Psoas muscle (tissue), 7 donors: ENCODE measurements at regions not wholly inside any gene's neighbourhood (a gene's known extent, or its start where the extent isn't known, plus 50 kb on each side); places are given as distances from the start of the nearest gene placed in this dataset.

Source experiments
- ATAC-seq, 4 donors: fragments of 200-7000 bp; cut with Tn5 transposase; one replicate each; pipeline ENCODE4 v1.9.1; 2020; ENCODE audit warnings: moderate library complexity in 3 of 4, mild to moderate bottlenecking in 2 of 4
- DNase-seq, 2 donors: peaks; one replicate each; pipeline ENCODE4 v3.0.0-alpha.2; 2020
- H3K27ac ChIP-seq: fragments of 200-600 bp; one replicate; pipeline ENCODE4 v1.8.0; 2022
- H3K27me3 ChIP-seq, 3 donors: fragments of 200-600 bp in 1 of 3; one replicate each; pipeline versions ENCODE4 v1.6.1 to v1.8.0; 2013 to 2022; ENCODE audit warnings: low read length in 2 of 3, mild to moderate bottlenecking in 2 of 3, moderate library complexity in 1 of 3; ENCODE audit not compliant: insufficient read depth in 3 of 3
- H3K36me3 ChIP-seq, 2 donors: fragments of 200-600 bp in 1 of 2; one replicate each; pipeline versions ENCODE4 v1.6.1 to v1.8.0; 2013 to 2022; ENCODE audit warnings: low read depth in 1 of 2, mild to moderate bottlenecking in 1 of 2, moderate library complexity in 1 of 2; ENCODE audit not compliant: insufficient read depth in 1 of 2
- H3K4me1 ChIP-seq: fragments of 200-600 bp; one replicate; pipeline ENCODE4 v1.8.0; 2022
- H3K4me3 ChIP-seq: fragments of 200-600 bp; one replicate; pipeline ENCODE4 v1.8.0; 2022; ENCODE audit warnings: mild to moderate bottlenecking
- H3K9me3 ChIP-seq: fragments of 200-600 bp; one replicate; pipeline ENCODE4 v1.8.0; 2022
- CTCF ChIP-seq: fragments of 200-600 bp; IDR thresholded peaks from one replicate; pipeline ENCODE4 v1.8.0; 2022; ENCODE audit warnings: antibody characterized with exemption
- WGBS, 3 donors: extraction: QIAGEN DNeasy Blood & Tissue Kit; methylation state at CpG; one replicate each; pipeline versions ENCODE4 v1.1.6 to v1.1.7; 2013; 5-methylcytosine and 5-hydroxymethylcytosine counted together
- intact Hi-C, 2 donors: fragments of 100-400 bp; cut with DNase I; formaldehyde crosslinking; loops; one replicate each; pipeline versions ENCODE4 v1.11.0 to v1.14.2; 2022
- donor health status: healthy with polysubstance abuse.
- donor health status: DM: no; HTN: no; CAD: no; lungs with moderate emphysema.
- donor health status: Bipolar disorder and iron deficiency.
- donor health status: healthy.
- donor health status: DM: yes; HTN: yes; CAD: no.
- donor health status: DM: no; HTN: no; CAD: no.
- donor health status: DM: yes; HTN: yes; CAD: no.

GRCh38 chr1:17891205-17892110, 136.3 kb downstream of the ACTL8 start:
- no peaks in the 10 kb centered on the region for H3K9me3 ChIP-seq

GRCh38 chr1:17892225-17892624, 137.1 kb downstream of the ACTL8 start:
- intact Hi-C loops = no loop called here
- Histone ChIP-seq H3K9me3 (no peaks in the 10 kb centered on the region), H3K27me3 (peaks cover 0 to 33% (median 7%) of the 10 kb centered on the region in 3 donors), H3K27ac (no peak overlapping the region), H3K36me3 (no peaks in the 10 kb centered on the region), H3K4me1 (no peaks in the 10 kb centered on the region), H3K4me3 (no peak overlapping the region)
- 54 to 62% (median 57%) methylated on average over 8 of the region's 8 CpGs for WGBS, 3 donors
- ATAC-seq = no peak
- TF ChIP-seq CTCF = no peak
- DNase-seq = no peak

More at GRCh38 chr1:17891205-17892110, 136.3 kb downstream of the ACTL8 start:
- DNase-seq = no peak
- no peak for TF ChIP-seq CTCF
- WGBS, 3 donors = 51 to 57% (median 53%) methylated on average over 9 of the region's 9 CpGs
- no peaks in the 10 kb centered on the region for H3K4me1 ChIP-seq
- peaks cover 0 to 30% (median 5%) of the 10 kb centered on the region in 3 donors for H3K27me3 ChIP-seq
- no peak for ATAC-seq
- no peak overlapping the region for H3K4me3 ChIP-seq
- no peaks in the 10 kb centered on the region for H3K36me3 ChIP-seq
- no peak overlapping the region for H3K27ac ChIP-seq
- intact Hi-C loops = no loop called here

- 40 to 50% (median 49%) methylated on average over 7 of the region's 7 CpGs for WGBS, 3 donors
- no peak for ATAC-seq
- intact Hi-C loops = no loop called here
- H3K9me3 ChIP-seq = no peaks in the 10 kb centered on the region
- no peak overlapping the region for H3K27ac ChIP-seq
- peaks cover 0 to 27% (median 8%) of the 10 kb centered on the region in 3 donors for H3K27me3 ChIP-seq
- no peak for DNase-seq
- no peaks in the 10 kb centered on the region for H3K4me1 ChIP-seq
- no peak for TF ChIP-seq CTCF
- H3K4me3 ChIP-seq = no peak overlapping the region
- H3K36me3 ChIP-seq = no peaks in the 10 kb centered on the region
Measured at GRCh38 chr1:17892851-17893250, 137.7 kb downstream of the ACTL8 start.

- TF ChIP-seq CTCF = no peak
- Histone ChIP-seq H3K27me3 (peaks cover 0 to 22% (median 8%) of the 10 kb centered on the region in 3 donors), H3K27ac (no peak overlapping the region), H3K9me3 (no peaks in the 10 kb centered on the region), H3K4me1 (no peaks in the 10 kb centered on the region), H3K36me3 (no peaks in the 10 kb centered on the region), H3K4me3 (no peak overlapping the region)
- 64 to 68% (median 65%) methylated on average over 12 of the region's 12 CpGs for WGBS, 3 donors
- intact Hi-C loops = no loop called here
- no peak for ATAC-seq
- DNase-seq = no peak
Measured at GRCh38 chr1:17893891-17894631, 138.9 kb downstream of the ACTL8 start.
